MM.1S (cell line): ENCODE measurements at regions not wholly inside any gene's neighbourhood (a gene's known extent, or its start where the extent isn't known, plus 50 kb on each side); places are given as distances from the start of the nearest gene placed in this dataset.

Experiments
- DNase-seq: peaks from one replicate; pipeline ENCODE4 v3.0.0-alpha.2; 2015
- H2AFZ ChIP-seq: fragments of 300-600 bp; sonication (generic); 2 replicates; pipeline ENCODE4 v1.6.0; 2016; ENCODE audit warnings: antibody characterized with exemption, low read length
- H3F3A ChIP-seq: fragments of 300-600 bp; sonication (generic); 2 replicates; pipeline ENCODE4 v1.6.1; 2016; ENCODE audit warnings: mild to moderate bottlenecking, antibody characterized with exemption, low read length, moderate library complexity, mixed read lengths; ENCODE audit not compliant: insufficient read depth
- H3K27ac ChIP-seq: fragments of 300-600 bp; sonication (generic); 2 replicates; pipeline ENCODE4 v1.5.1; 2016; ENCODE audit warnings: mild to moderate bottlenecking, low read length
- H3K27me3 ChIP-seq: fragments of 300-600 bp; sonication (generic); replicated peaks from 2 replicates; pipeline ENCODE4 v1.6.0; 2016; ENCODE audit warnings: low read length; ENCODE audit not compliant: insufficient read depth
- H3K36me3 ChIP-seq: fragments of 300-600 bp; sonication (generic); replicated peaks from 2 replicates; pipeline ENCODE4 v1.6.1; 2016; ENCODE audit warnings: mild to moderate bottlenecking, low read length, mixed read lengths; ENCODE audit not compliant: insufficient read depth
- H3K4me1 ChIP-seq: fragments of 300-600 bp; sonication (generic); 2 replicates; pipeline ENCODE4 v1.6.1; 2016; ENCODE audit warnings: low read length, mixed read lengths
- H3K4me2 ChIP-seq: fragments of 300-600 bp; sonication (generic); 2 replicates; pipeline ENCODE4 v1.6.0; 2016; ENCODE audit warnings: low read depth, low read length
- H3K4me3 ChIP-seq: fragments of 300-600 bp; sonication (generic); 2 replicates; pipeline ENCODE4 v1.5.1; 2016; ENCODE audit warnings: low read length, mixed read lengths
- H3K79me2 ChIP-seq: fragments of 300-600 bp; sonication (generic); 2 replicates; pipeline ENCODE4 v1.6.1; 2016; ENCODE audit warnings: mixed run types, low read length, mixed read lengths
- H3K9ac ChIP-seq: fragments of 300-600 bp; sonication (generic); 2 replicates; pipeline ENCODE4 v1.6.1; 2016; ENCODE audit warnings: low read length, mixed read lengths
- H3K9me2 ChIP-seq: fragments of 300-600 bp; sonication (generic); replicated peaks from 2 replicates; pipeline ENCODE4 v1.6.1; 2016; ENCODE audit warnings: mild to moderate bottlenecking, low read length, mixed read lengths; ENCODE audit not compliant: insufficient read depth
- H3K9me3 ChIP-seq: fragments of 300-600 bp; sonication (generic); replicated peaks from 2 replicates; pipeline ENCODE4 v1.6.1; 2016; ENCODE audit warnings: mild to moderate bottlenecking, low read length, mixed read lengths; ENCODE audit not compliant: insufficient read depth
- H4K20me1 ChIP-seq: fragments of 300-600 bp; sonication (generic); 2 replicates; pipeline ENCODE4 v1.6.1; 2016; ENCODE audit warnings: mild to moderate bottlenecking, low read length, moderate library complexity, mixed read lengths; ENCODE audit not compliant: insufficient read depth
- EZH2 ChIP-seq: fragments of 300-600 bp; sonication (generic); optimal IDR thresholded peaks from 2 replicates; pipeline ENCODE3; 2017; ENCODE audit warnings: low read depth, mild to moderate bottlenecking, antibody characterized with exemption, low read length, mixed read lengths
- EZH2phosphoT487 ChIP-seq: fragments of 300-600 bp; sonication (generic); IDR thresholded peaks from 2 replicates; pipeline ENCODE4 v1.6.1; 2018; ENCODE audit warnings: antibody characterized with exemption, low read length
- TF ChIP-seq, protein P1 (sequence below): fragments of 300-600 bp; sonication (generic); IDR thresholded peaks from 2 replicates; pipeline ENCODE4 v1.5.1; 2016; ENCODE audit warnings: antibody characterized with exemption, low read length, mixed read lengths

DNA sequence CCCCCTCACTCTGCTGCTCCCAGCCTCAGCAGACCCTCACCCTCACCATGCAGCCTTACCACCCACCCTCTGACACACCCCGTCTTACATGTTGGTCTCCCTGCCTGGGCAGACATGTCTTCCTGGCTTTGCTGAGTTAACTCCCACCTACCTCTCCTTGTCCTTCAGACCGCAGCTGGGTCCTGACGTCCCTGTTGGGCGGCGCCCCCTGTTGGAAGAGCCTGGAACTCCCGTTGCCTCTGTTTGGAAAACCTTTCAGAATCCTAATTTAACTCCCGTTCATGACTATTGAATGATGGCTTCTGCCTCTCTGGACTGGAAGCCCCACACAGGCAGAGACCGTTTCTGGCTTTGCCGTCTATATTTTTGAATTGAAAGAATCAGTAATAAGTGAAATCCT, 245.1 kb downstream of the MYLK4 start:
- TF ChIP-seq EZH2phosphoT487 = no peak
- TF ChIP-seq, protein P1, sequence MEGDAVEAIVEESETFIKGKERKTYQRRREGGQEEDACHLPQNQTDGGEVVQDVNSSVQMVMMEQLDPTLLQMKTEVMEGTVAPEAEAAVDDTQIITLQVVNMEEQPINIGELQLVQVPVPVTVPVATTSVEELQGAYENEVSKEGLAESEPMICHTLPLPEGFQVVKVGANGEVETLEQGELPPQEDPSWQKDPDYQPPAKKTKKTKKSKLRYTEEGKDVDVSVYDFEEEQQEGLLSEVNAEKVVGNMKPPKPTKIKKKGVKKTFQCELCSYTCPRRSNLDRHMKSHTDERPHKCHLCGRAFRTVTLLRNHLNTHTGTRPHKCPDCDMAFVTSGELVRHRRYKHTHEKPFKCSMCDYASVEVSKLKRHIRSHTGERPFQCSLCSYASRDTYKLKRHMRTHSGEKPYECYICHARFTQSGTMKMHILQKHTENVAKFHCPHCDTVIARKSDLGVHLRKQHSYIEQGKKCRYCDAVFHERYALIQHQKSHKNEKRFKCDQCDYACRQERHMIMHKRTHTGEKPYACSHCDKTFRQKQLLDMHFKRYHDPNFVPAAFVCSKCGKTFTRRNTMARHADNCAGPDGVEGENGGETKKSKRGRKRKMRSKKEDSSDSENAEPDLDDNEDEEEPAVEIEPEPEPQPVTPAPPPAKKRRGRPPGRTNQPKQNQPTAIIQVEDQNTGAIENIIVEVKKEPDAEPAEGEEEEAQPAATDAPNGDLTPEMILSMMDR = peak; percentile 21
- no peak overlapping the region for H3K4me3 ChIP-seq
- H3K9me2 ChIP-seq = no peaks in the 10 kb centered on the region
- H3K27me3 ChIP-seq = peaks cover 5% of the 10 kb centered on the region; the same call in 1 of the 2 replicates
- no peaks in the 10 kb centered on the region for H4K20me1 ChIP-seq
- H3K27ac ChIP-seq = no peak overlapping the region
- no peaks in the 10 kb centered on the region for H3K9me3 ChIP-seq
- no peaks in the 10 kb centered on the region for H3K4me1 ChIP-seq
- H3K9ac ChIP-seq = no peak overlapping the region
- no peaks in the 10 kb centered on the region for H3F3A ChIP-seq
- DNase-seq = no peak
- H3K4me2 ChIP-seq = no peak overlapping the region
- H2AFZ ChIP-seq = no peak overlapping the region
- no peaks in the 10 kb centered on the region for H3K36me3 ChIP-seq
- no peaks in the 10 kb centered on the region for H3K79me2 ChIP-seq

GRCh38 chr6:2504495-2505064, 246.1 kb downstream of the MYLK4 start:
- Histone ChIP-seq H3K9ac (no peak overlapping the region), H3K4me2 (no peak overlapping the region), H3K27ac (no peak overlapping the region), H3K4me1 (no peaks in the 10 kb centered on the region), H3K9me3 (no peaks in the 10 kb centered on the region), H4K20me1 (no peaks in the 10 kb centered on the region), H3F3A (no peaks in the 10 kb centered on the region), H3K4me3 (no peak overlapping the region), H3K27me3 (peaks cover 5% of the 10 kb centered on the region; the same call in 1 of the 2 replicates), H3K9me2 (no peaks in the 10 kb centered on the region), H3K36me3 (no peaks in the 10 kb centered on the region), H2AFZ (no peak overlapping the region), H3K79me2 (no peaks in the 10 kb centered on the region)
- no peak for DNase-seq
- no peak for TF ChIP-seq EZH2
- no peak for TF ChIP-seq EZH2phosphoT487
- TF ChIP-seq, protein P1 = no peak

GRCh38 chr6:2503816-2504494, 246.8 kb downstream of the MYLK4 start:
- Histone ChIP-seq H3K4me3 (no peak overlapping the region), H3K9me3 (no peaks in the 10 kb centered on the region), H3K9me2 (no peaks in the 10 kb centered on the region), H3K9ac (no peak overlapping the region), H4K20me1 (no peaks in the 10 kb centered on the region), H3F3A (no peaks in the 10 kb centered on the region), H3K4me1 (no peaks in the 10 kb centered on the region), H3K79me2 (no peaks in the 10 kb centered on the region), H3K4me2 (no peak overlapping the region), H2AFZ (no peak overlapping the region), H3K36me3 (no peaks in the 10 kb centered on the region), H3K27ac (no peak overlapping the region), H3K27me3 (peaks cover 5% of the 10 kb centered on the region; the same call in 1 of the 2 replicates)
- TF ChIP-seq EZH2phosphoT487 (no peak), EZH2 (no peak)
- TF ChIP-seq, protein P1 = no peak
- DNase-seq = no peak
